ENCODE measurements at regions not wholly inside any gene's neighbourhood (a gene's known extent, or its start where the extent isn't known, plus 50 kb on each side); places are given as distances from the start of the nearest gene placed in this dataset.
"Not testable (repeated sequence)": the region's sequence is repeated elsewhere in the genome, so short reads cannot be mapped to it uniquely, and the experiment has no call there.

- no peak for DNase-seq (ENCODE audit: low read depth in 2 of 2)
Observed at GRCh38 chr5:56386046-56386445, 152.9 kb upstream of the ANKRD55 start.

- no peak for DNase-seq (ENCODE audit: low read depth in 2 of 2)
Observed at GRCh38 chr5:56384186-56384585, 151.1 kb upstream of the ANKRD55 start.

GRCh38 chr5:56383761-56384160 lies 150.6 kb upstream of the ANKRD55 start:
- DNase-seq (ENCODE audit: low read depth in 2 of 2): no peak

- no peak for DNase-seq (ENCODE audit: low read depth in 2 of 2)
Observed at GRCh38 chr5:56382896-56383295, 149.8 kb upstream of the ANKRD55 start.

GRCh38 chr5:56377573-56377972 lies 144.4 kb upstream of the ANKRD55 start:
- DNase-seq (ENCODE audit: low read depth in 2 of 2): no peak

- no peak for DNase-seq (ENCODE audit: low read depth in 2 of 2)
Observed at GRCh38 chr5:56376128-56376527, 143.0 kb upstream of the ANKRD55 start.

- no peak for DNase-seq (ENCODE audit: low read depth in 2 of 2)
Observed at GRCh38 chr5:56375011-56375410, 141.9 kb upstream of the ANKRD55 start.

- not testable (repeated sequence) for DNase-seq (ENCODE audit: low read depth in 2 of 2)
Observed at GRCh38 chr5:56372491-56372890, 139.4 kb upstream of the ANKRD55 start.

GRCh38 chr5:56369361-56369811 lies 136.3 kb upstream of the ANKRD55 start:
- no peak for DNase-seq (ENCODE audit: low read depth in 2 of 2)

- DNase-seq (ENCODE audit: low read depth in 2 of 2): no peak
Observed at GRCh38 chr5:56367748-56368147, 134.6 kb upstream of the ANKRD55 start.

GRCh38 chr5:56366986-56367385 lies 133.9 kb upstream of the ANKRD55 start:
- no peak for DNase-seq (ENCODE audit: low read depth in 2 of 2)

- no peak for DNase-seq (ENCODE audit: low read depth in 2 of 2)
Observed at GRCh38 chr5:56361398-56361797, 128.3 kb upstream of the ANKRD55 start.

GRCh38 chr5:56360816-56361215 lies 127.7 kb upstream of the ANKRD55 start:
- peak; percentile 71 to 78 for DNase-seq (ENCODE audit: low read depth in 2 of 2)

- peak; percentile 51 to 58 for DNase-seq (ENCODE audit: low read depth in 2 of 2)
Observed at GRCh38 chr5:56359809-56360685, 126.9 kb upstream of the ANKRD55 start.

- DNase-seq (ENCODE audit: low read depth in 2 of 2): no peak
Observed at GRCh38 chr5:56358703-56359681, 125.9 kb upstream of the ANKRD55 start.

- no peak for DNase-seq (ENCODE audit: low read depth in 2 of 2)
Observed at GRCh38 chr5:56358046-56358445, 124.9 kb upstream of the ANKRD55 start.

GRCh38 chr5:56357426-56357825 lies 124.3 kb upstream of the ANKRD55 start:
- no peak for DNase-seq (ENCODE audit: low read depth in 2 of 2)

GRCh38 chr5:56356836-56357160 lies 123.7 kb upstream of the ANKRD55 start:
- no peak for DNase-seq (ENCODE audit: low read depth in 2 of 2)

- DNase-seq (ENCODE audit: low read depth in 2 of 2): no peak
Observed at GRCh38 chr5:56356121-56356835, 123.1 kb upstream of the ANKRD55 start.

GRCh38 chr5:56354836-56355235 lies 121.7 kb upstream of the ANKRD55 start:
- DNase-seq (ENCODE audit: low read depth in 2 of 2): no peak

GRCh38 chr5:56352808-56353590 lies 119.9 kb upstream of the ANKRD55 start:
- no peak for DNase-seq (ENCODE audit: low read depth in 2 of 2)
